HG03521 (cell line): ENCODE measurements at regions not wholly inside any gene's neighbourhood (a gene's known extent, or its start where the extent isn't known, plus 50 kb on each side); places are given as distances from the start of the nearest gene placed in this dataset.
"Not testable (repeated sequence)": the region's sequence is repeated elsewhere in the genome, so short reads cannot be mapped to it uniquely, and the experiment has no call there.

Experiments used
- ATAC-seq: cut with Tn5 transposase; IDR thresholded peaks from one replicate; pipeline ENCODE4 v1.9.1; 2021; ENCODE audit warnings: mild to moderate bottlenecking, moderate library complexity; ENCODE audit not compliant: unreplicated experiment

- no peak for ATAC-seq
Measured at GRCh38 chr9:1115370-1115769, 65.2 kb downstream of the DMRT2 start.

- ATAC-seq, result no peak
Measured at GRCh38 chr9:1117439-1117838, 67.3 kb downstream of the DMRT2 start.

- no peak for ATAC-seq
Measured at GRCh38 chr9:1120500-1121165, 70.5 kb downstream of the DMRT2 start.

GRCh38 chr9:1125741-1126140 is 75.6 kb downstream of the DMRT2 start:
- no peak for ATAC-seq

GRCh38 chr9:1128046-1128445 is 77.9 kb downstream of the DMRT2 start:
- no peak for ATAC-seq

GRCh38 chr9:1129382-1129781 is 79.2 kb downstream of the DMRT2 start:
- ATAC-seq, result no peak

GRCh38 chr9:1140057-1140456 is 89.9 kb downstream of the DMRT2 start:
- no peak for ATAC-seq

- no peak for ATAC-seq
Measured at GRCh38 chr9:1151691-1152090, 101.5 kb downstream of the DMRT2 start.

- no peak for ATAC-seq
Measured at GRCh38 chr9:1152171-1152570, 102.0 kb downstream of the DMRT2 start.

- ATAC-seq, result no peak
Measured at GRCh38 chr9:1154739-1155138, 104.6 kb downstream of the DMRT2 start.

GRCh38 chr9:1155602-1156001 is 105.4 kb downstream of the DMRT2 start:
- ATAC-seq, result no peak

- ATAC-seq, result no peak
Measured at GRCh38 chr9:1156794-1157550, 106.8 kb downstream of the DMRT2 start.

- no peak for ATAC-seq
Measured at GRCh38 chr9:1157836-1158235, 107.7 kb downstream of the DMRT2 start.

- no peak for ATAC-seq
Measured at GRCh38 chr9:1170918-1171317, 120.8 kb downstream of the DMRT2 start.

- ATAC-seq, result no peak
Measured at GRCh38 chr9:1171546-1171945, 121.4 kb downstream of the DMRT2 start.

GRCh38 chr9:1173211-1173610 is 123.1 kb downstream of the DMRT2 start:
- no peak for ATAC-seq

- no peak for ATAC-seq
Measured at GRCh38 chr9:1173993-1174392, 123.8 kb downstream of the DMRT2 start.

GRCh38 chr9:1179366-1179765 is 129.2 kb downstream of the DMRT2 start:
- no peak for ATAC-seq

GRCh38 chr9:1184146-1184545 is 134.0 kb downstream of the DMRT2 start:
- ATAC-seq, result no peak

GRCh38 chr9:1187137-1187536 is 137.0 kb downstream of the DMRT2 start:
- not testable (repeated sequence) for ATAC-seq

GRCh38 chr9:1195636-1196035 is 145.5 kb downstream of the DMRT2 start:
- not testable (repeated sequence) for ATAC-seq

- ATAC-seq, result no peak
Measured at GRCh38 chr9:1198085-1198484, 147.9 kb downstream of the DMRT2 start.

GRCh38 chr9:1200847-1201251 is 150.7 kb downstream of the DMRT2 start:
- no peak for ATAC-seq
